HepG2 (cell line): ENCODE measurements at regions not wholly inside any gene's neighbourhood (a gene's known extent, or its start where the extent isn't known, plus 50 kb on each side); places are given as distances from the start of the nearest gene placed in this dataset.

Experiments
- ATAC-seq: fragments of 200-7000 bp; cut with Tn5 transposase; 3 replicates; pipeline ENCODE4 v1.9.1; 2020; ENCODE audit warnings: mild to moderate bottlenecking, moderate library complexity
- BruUV-seq: library from RNA; stranded (reverse); fragments of 400-500 nt; replicated peaks from 2 replicates; lab custom pipeline; 2021; lab: Mats Ljungman, UMichigan
- CTCF ChIA-PET: fragments of 300-600 bp; formaldehyde crosslinking; extraction: SDS; loops from one replicate; lab custom pipeline; 2021; ENCODE audit warnings: low total read pairs, inconsistent platforms, low intra/inter-chr PET ratio; lab: Yijun Ruan, JAX
- POLR2A ChIA-PET: fragments of 350-600 bp; sonication (Branson Sonifier 250); formaldehyde crosslinking; loops from one replicate; lab custom pipeline; 2020; ENCODE audit warnings: antibody characterized with exemption, inconsistent platforms; lab: Yijun Ruan, JAX
- DNase-seq: peaks from one replicate; pipeline ENCODE4 v3.0.0-alpha.2; 2015; ENCODE audit warnings: low spot score
- FAIRE-seq: peaks from 3 replicates; lab custom pipeline; 2011; peaks lifted over from hg19 to GRCh38; lab: Jason Lieb, UNC
- H2AFZ ChIP-seq: one replicate; pipeline ENCODE4 v1.6.1; 2011; ENCODE audit warnings: low read length, inconsistent platforms
- H3K27ac ChIP-seq: fragments of 300-600 bp; 3 replicates; pipeline ENCODE4 v1.8.0; 2011; ENCODE audit warnings: mixed run types, mild to moderate bottlenecking, mixed read lengths, low read length, inconsistent platforms; ENCODE audit not compliant: insufficient read depth; ENCODE audit errors: extremely low read length
- H3K27me3 ChIP-seq, 2 experiments: fragments of 200-600 bp in 1 of 2; 2 replicates in 1 of 2; 3 replicates in 1 of 2; pipeline versions ENCODE4 v1.6.0 to v1.8.0; 2011; ENCODE audit warnings: low read length in 2 of 2, mild to moderate bottlenecking in 2 of 2, moderate library complexity in 2 of 2, inconsistent platforms in 1 of 2; ENCODE audit not compliant: insufficient read depth in 2 of 2, control insufficient read depth in 1 of 2
- H3K36me3 ChIP-seq, 2 experiments: fragments of 200-600 bp in 1 of 2; replicated peaks in 1 of 2; 2 replicates in 1 of 2; 3 replicates in 1 of 2; pipeline versions ENCODE4 v1.5.1 to v1.8.0; 2011; ENCODE audit warnings: low read length in 2 of 2, inconsistent platforms in 1 of 2; ENCODE audit not compliant: insufficient read depth in 2 of 2, control insufficient read depth in 1 of 2
- H3K4me1 ChIP-seq: 2 replicates; pipeline ENCODE4 v1.5.1; 2012; ENCODE audit warnings: low read length, inconsistent platforms; ENCODE audit not compliant: insufficient read depth
- H3K4me2 ChIP-seq: 2 replicates; pipeline ENCODE4 v1.6.0; 2011; ENCODE audit warnings: low read depth, low read length, inconsistent platforms
- H3K4me3 ChIP-seq, 3 experiments: fragments of 200-600 bp in 1 of 3; sonication (generic), shearing (Covaris generic) in 1 of 3; replicated peaks in 1 of 3; 2 replicates each; pipeline ENCODE4 v1.5.1; 2011 to 2016; ENCODE audit warnings: low read length in 3 of 3, inconsistent platforms in 2 of 3, low read depth in 2 of 3, mild to moderate bottlenecking in 2 of 3, control low read depth in 1 of 3, mixed read lengths in 1 of 3; ENCODE audit not compliant: insufficient read depth in 1 of 3
- H3K79me2 ChIP-seq: one replicate; pipeline ENCODE4 v1.6.1; 2011; ENCODE audit warnings: low read length, inconsistent platforms; ENCODE audit not compliant: insufficient read depth
- H3K9ac ChIP-seq: 2 replicates; pipeline ENCODE4 v1.6.0; 2011; ENCODE audit warnings: mild to moderate bottlenecking, low read depth, low read length, inconsistent platforms; ENCODE audit not compliant: insufficient read depth
- H3K9me3 ChIP-seq: 2 replicates; pipeline ENCODE4 v1.5.1; 2012; ENCODE audit warnings: mild to moderate bottlenecking, low read length
- H4K20me1 ChIP-seq: 2 replicates; pipeline ENCODE4 v1.6.0; 2011; ENCODE audit warnings: inconsistent platforms, mild to moderate bottlenecking, low read length, moderate library complexity; ENCODE audit not compliant: insufficient read depth
- FOXO4 ChIP-seq: sonication (generic); formaldehyde crosslinking; conservative IDR thresholded peaks from 2 replicates; pipeline ENCODE4 v1.8.1; 2023; ENCODE audit warnings: missing genetic modification reagents
- GATAD1 ChIP-seq: IDR thresholded peaks from 2 replicates; pipeline ENCODE4 v1.6.1; 2016; ENCODE audit warnings: missing genetic modification reagents, missing compliant biosample characterization
- GMEB1 ChIP-seq: sonication (generic); formaldehyde crosslinking; IDR thresholded peaks from 2 replicates; pipeline ENCODE4 v1.5.1; 2020; ENCODE audit warnings: missing genetic modification reagents, mild to moderate bottlenecking, borderline replicate concordance
- LRRFIP1 ChIP-seq: sonication (generic); formaldehyde crosslinking; conservative IDR thresholded peaks from 2 replicates; pipeline ENCODE4 v1.4.0; 2020; ENCODE audit warnings: missing genetic modification reagents
- ZNF407 ChIP-seq: sonication (generic); formaldehyde crosslinking; IDR thresholded peaks from one replicate; pipeline ENCODE4 v1.5.1; 2020; ENCODE audit warnings: mild to moderate bottlenecking, missing genetic modification reagents; ENCODE audit errors: not compliant biosample characterization
- WGBS: methylation state at CpG from one replicate; pipeline ENCODE4 v1.1.6; 2017; ENCODE audit warnings: low lambda C conversion rate; 5-methylcytosine and 5-hydroxymethylcytosine counted together
- in situ Hi-C: cut with HindIII; loops from 2 replicates; pipeline ENCODE4 v1.10.0; 2017; ENCODE audit warnings: low pct_unique_long_range_greater_than_20kb; ENCODE audit not compliant: extremely low pct_ligation_motif_present
- intact Hi-C: fragments of 100-400 bp; cut with micrococcal nuclease; formaldehyde crosslinking; loops from one replicate; pipeline ENCODE4 v1.10.0; 2022; ENCODE audit not compliant: unreplicated experiment

GRCh38 chr10:130758529-130758928 is 553.0 kb downstream of the TCERG1L start (continued):
- TF ChIP-seq GATAD1 (CRISPR knock-in tag), result no peak
- no peak for TF ChIP-seq LRRFIP1 (CRISPR knock-in tag)

GRCh38 chr10:130761032-130761575 is 550.4 kb downstream of the TCERG1L start:
- no peak for ATAC-seq
- FAIRE-seq, result no peak
- Histone ChIP-seq H3K4me1 (no peaks in the 10 kb centered on the region), H4K20me1 (no peaks in the 10 kb centered on the region), H3K4me3 (no peak overlapping the region), H2AFZ (no peak overlapping the region), H3K36me3 (no peaks in the 10 kb centered on the region), H3K4me2 (no peak overlapping the region), H3K9me3 (peaks cover 10% of the 10 kb centered on the region; the same call in 1 of the 2 replicates), H3K27ac (no peak overlapping the region), H3K79me2 (no peaks in the 10 kb centered on the region), H3K9ac (no peak overlapping the region), H3K27me3 (no peaks in the 10 kb centered on the region)
- WGBS, result 60% methylated on average over 1 of the region's 6 CpGs
- in situ Hi-C loops (no loop called here), intact Hi-C loops (no loop called here)
- POLR2A ChIA-PET, result no interaction called here
- BruUV-seq, result no TSS peak
- CTCF ChIA-PET, result no interaction called here
- no peak for DNase-seq
- TF ChIP-seq GMEB1 (CRISPR knock-in tag), result no peak
- TF ChIP-seq FOXO4 (CRISPR knock-in tag), result no peak
- no peak for TF ChIP-seq ZNF407 (CRISPR knock-in tag)
